ENCODE measurements at regions not wholly inside any gene's neighbourhood (a gene's known extent, or its start where the extent isn't known, plus 50 kb on each side); places are given as distances from the start of the nearest gene placed in this dataset.
A peak's percentile ranks its signal among the peaks of the same experiment; 100 is the strongest.

GRCh38 chr1:83813576-83813975 is 185.4 kb downstream of the TTLL7 start:
- no peak for DNase-seq (ENCODE audit: low read depth)

GRCh38 chr1:83810144-83810543 is 188.8 kb downstream of the TTLL7 start:
- DNase-seq (ENCODE audit: low read depth), result no peak

- DNase-seq (ENCODE audit: low read depth), result no peak
Measured at GRCh38 chr1:83808536-83808935, 190.4 kb downstream of the TTLL7 start.

GRCh38 chr1:83807821-83808220 is 191.1 kb downstream of the TTLL7 start:
- DNase-seq (ENCODE audit: low read depth), result no peak

GRCh38 chr1:83807231-83807630 is 191.7 kb downstream of the TTLL7 start:
- no peak for DNase-seq (ENCODE audit: low read depth)

- no peak for DNase-seq (ENCODE audit: low read depth)
Measured at GRCh38 chr1:83805921-83806320, 193.0 kb downstream of the TTLL7 start.

GRCh38 chr1:83802460-83803152 is 196.3 kb downstream of the TTLL7 start:
- no peak for DNase-seq (ENCODE audit: low read depth)

GRCh38 chr1:83802023-83802422 is 196.9 kb downstream of the TTLL7 start:
- DNase-seq (ENCODE audit: low read depth), result no peak

DNA sequence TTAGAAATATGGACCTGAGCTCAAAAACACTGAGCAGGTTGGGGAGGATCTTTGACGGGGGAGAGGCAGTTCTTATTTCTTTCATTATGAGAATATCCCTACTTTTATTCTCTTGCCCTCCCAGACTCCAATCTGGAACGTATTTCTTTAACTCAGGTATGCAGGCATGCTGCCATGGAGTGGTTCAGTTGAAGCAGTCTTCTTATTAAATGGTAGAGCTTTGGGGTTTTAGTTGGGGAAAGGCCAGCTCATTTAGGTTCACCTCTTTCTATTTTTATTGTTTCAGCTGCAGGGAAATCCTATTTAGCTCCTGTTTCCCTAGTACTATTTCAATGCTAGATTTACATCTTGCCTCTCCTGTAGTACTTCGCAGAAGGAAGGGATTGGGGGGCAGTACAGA is 198.9 kb downstream of the TTLL7 start:
- no peak for DNase-seq (ENCODE audit: low read depth)

DNA sequence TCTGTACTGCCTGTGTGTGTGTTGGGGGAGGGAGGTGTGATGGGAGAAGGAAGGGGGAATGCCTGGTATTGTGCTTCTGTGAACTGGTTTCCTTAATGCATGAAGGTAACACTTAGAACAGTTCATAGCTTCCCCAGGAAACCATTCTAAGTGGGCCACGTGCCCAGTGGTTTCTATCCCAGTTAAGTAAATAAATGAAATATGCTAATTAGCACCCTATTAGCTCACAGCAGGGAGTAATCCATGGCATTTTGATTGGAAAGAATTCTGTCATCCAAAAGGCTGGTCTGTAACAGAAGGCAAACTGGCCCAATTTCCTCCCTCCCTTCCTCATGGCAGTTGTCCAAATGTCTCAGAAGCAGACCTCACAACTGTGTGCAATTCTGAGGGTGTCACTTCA is 199.3 kb downstream of the TTLL7 start:
- DNase-seq (ENCODE audit: low read depth), result no peak

GRCh38 chr1:83798965-83799364 is 200.0 kb downstream of the TTLL7 start:
- no peak for DNase-seq (ENCODE audit: low read depth)

DNA sequence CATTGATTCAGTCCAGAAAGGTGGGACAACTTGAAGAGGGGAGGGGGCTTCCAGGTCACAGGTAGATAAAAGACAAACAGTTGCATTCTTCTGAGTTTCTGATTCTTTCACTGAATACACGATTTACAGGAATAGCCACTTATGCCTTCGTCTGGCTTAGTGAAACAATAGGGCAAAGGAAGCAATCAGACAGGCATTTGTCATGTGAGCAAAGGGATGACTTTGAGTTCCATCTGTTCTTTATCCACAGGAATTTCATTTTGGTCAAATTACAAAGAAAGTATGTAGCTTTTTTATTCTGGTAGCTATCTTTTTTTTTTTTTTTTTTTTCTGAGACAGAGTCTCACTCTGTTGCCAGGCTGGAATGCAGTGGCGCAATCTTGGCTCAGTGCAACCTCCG is 202.5 kb downstream of the TTLL7 start:
- DNase-seq (ENCODE audit: low read depth), result peak; percentile 35

GRCh38 chr1:83794384-83794783 is 204.5 kb downstream of the TTLL7 start:
- no peak for DNase-seq (ENCODE audit: low read depth)

DNA sequence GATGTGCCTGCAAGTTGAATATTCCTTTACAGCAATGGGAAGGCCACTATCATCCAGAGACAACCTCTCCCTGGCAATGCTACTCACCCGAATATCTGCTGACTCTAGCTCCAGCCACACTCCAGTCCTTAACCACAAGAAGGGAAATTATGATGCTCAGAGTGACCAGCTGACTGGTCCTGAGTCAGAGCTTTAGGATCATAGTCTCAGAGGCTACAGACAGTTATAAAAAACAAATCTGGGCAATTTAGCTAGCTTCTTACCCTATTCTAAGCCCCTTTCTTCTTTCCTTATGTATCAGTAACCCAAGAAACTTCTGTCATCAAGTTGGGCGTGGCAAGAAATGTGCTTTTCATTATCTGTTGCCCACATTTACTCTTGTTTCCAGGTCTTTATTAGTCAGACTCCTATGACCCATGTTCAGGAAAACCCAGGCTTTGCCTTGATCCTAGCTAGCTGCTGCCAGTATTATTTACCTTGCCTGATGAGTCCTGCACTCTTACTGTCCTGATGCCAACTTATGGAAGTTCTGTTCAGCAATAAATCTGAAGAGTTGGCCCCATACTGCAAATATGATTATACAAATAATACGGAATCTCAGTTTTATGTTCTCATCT is 207.0 kb downstream of the TTLL7 start:
- peak; percentile 33 for DNase-seq (ENCODE audit: low read depth)

- no peak for DNase-seq (ENCODE audit: low read depth)
Measured at GRCh38 chr1:83790446-83790845, 208.5 kb downstream of the TTLL7 start.

- no peak for DNase-seq (ENCODE audit: low read depth)
Measured at GRCh38 chr1:83787246-83787998, 211.5 kb downstream of the TTLL7 start.

- DNase-seq (ENCODE audit: low read depth), result no peak
Measured at GRCh38 chr1:83781667-83782066, 217.3 kb downstream of the TTLL7 start.

- no peak for DNase-seq (ENCODE audit: low read depth)
Measured at GRCh38 chr1:83779565-83779964, 219.4 kb downstream of the TTLL7 start.

DNA sequence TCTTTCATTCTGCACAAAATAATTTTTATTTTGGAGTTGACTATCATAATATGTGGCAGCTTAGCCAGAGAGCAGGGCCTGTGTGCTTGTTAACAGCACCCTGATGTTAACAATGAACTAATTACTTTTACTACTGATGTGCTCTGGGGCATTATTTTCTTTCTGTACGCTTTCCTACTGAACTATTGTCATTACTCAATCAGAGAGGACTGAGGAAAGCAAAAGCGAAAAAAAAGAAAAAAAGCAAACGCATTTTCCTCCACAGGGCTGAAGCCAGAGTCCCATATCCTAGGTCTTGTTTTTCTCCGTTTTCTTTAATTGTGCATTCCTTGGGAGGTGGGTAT is 221.2 kb downstream of the TTLL7 start:
- DNase-seq (ENCODE audit: low read depth), result no peak

- no peak for DNase-seq (ENCODE audit: low read depth)
Measured at GRCh38 chr1:83776913-83777757, 221.8 kb downstream of the TTLL7 start.

- DNase-seq (ENCODE audit: low read depth), result no peak
Measured at GRCh38 chr1:83775977-83776603, 222.8 kb downstream of the TTLL7 start.

- no peak for DNase-seq (ENCODE audit: low read depth)
Measured at GRCh38 chr1:83773059-83773458, 225.9 kb downstream of the TTLL7 start.

Measured in GM04504 (cell line).